ENCODE measurements at regions not wholly inside any gene's neighbourhood (a gene's known extent, or its start where the extent isn't known, plus 50 kb on each side); places are given as distances from the start of the nearest gene placed in this dataset.
"Not testable (repeated sequence)": the region's sequence is repeated elsewhere in the genome, so short reads cannot be mapped to it uniquely, and the experiment has no call there.

- Mint-ChIP-seq H3K27ac (ENCODE audit: unreplicated experiment) (no peak overlapping the region), H3K9me3 (peaks cover 4% of the 10 kb centered on the region), H3K4me3 (no peak overlapping the region), H3K27me3 (ENCODE audit: low read depth) (no peaks in the 10 kb centered on the region), H3K36me3 (ENCODE audit: low read depth) (no peaks in the 10 kb centered on the region), H3K4me1 (peaks cover 6% of the 10 kb centered on the region)
- DNase-seq (ENCODE audit: low read depth, low spot score), result no peak
- TF ChIP-seq CTCF (conservative IDR thresholded peaks at IDR 0.05), result no peak
Observed at GRCh38 chr20:57108742-57109570, 157.5 kb downstream of the BMP7 start.

GRCh38 chr20:57109571-57109953, 156.9 kb downstream of the BMP7 start:
- Mint-ChIP-seq H3K27me3 (ENCODE audit: low read depth) (no peaks in the 10 kb centered on the region), H3K9me3 (peaks cover 6% of the 10 kb centered on the region), H3K27ac (ENCODE audit: unreplicated experiment) (peak overlapping the region; percentile 19), H3K36me3 (ENCODE audit: low read depth) (no peaks in the 10 kb centered on the region), H3K4me3 (no peak overlapping the region), H3K4me1 (peaks cover 6% of the 10 kb centered on the region)
- no peak for DNase-seq (ENCODE audit: low read depth, low spot score)
- no peak for TF ChIP-seq CTCF (conservative IDR thresholded peaks at IDR 0.05)

GRCh38 chr20:57110121-57111027, 156.1 kb downstream of the BMP7 start:
- H3K27me3 Mint-ChIP-seq (ENCODE audit: low read depth); H3K4me3 Mint-ChIP-seq; H3K9me3 Mint-ChIP-seq; DNase-seq (ENCODE audit: low read depth, low spot score); H3K36me3 Mint-ChIP-seq (ENCODE audit: low read depth); H3K4me1 Mint-ChIP-seq; H3K27ac Mint-ChIP-seq (ENCODE audit: unreplicated experiment): not testable (repeated sequence)

- TF ChIP-seq CTCF (conservative IDR thresholded peaks at IDR 0.05), result no peak
- H3K4me1 Mint-ChIP-seq, result peaks cover 6% of the 10 kb centered on the region
- H3K36me3 Mint-ChIP-seq (ENCODE audit: low read depth), result no peaks in the 10 kb centered on the region
- H3K27ac Mint-ChIP-seq (ENCODE audit: unreplicated experiment), result no peak overlapping the region
- no peak overlapping the region for H3K4me3 Mint-ChIP-seq
- no peaks in the 10 kb centered on the region for H3K27me3 Mint-ChIP-seq (ENCODE audit: low read depth)
- no peak for DNase-seq (ENCODE audit: low read depth, low spot score)
- peaks cover 6% of the 10 kb centered on the region for H3K9me3 Mint-ChIP-seq
Observed at GRCh38 chr20:57111028-57111373, 155.4 kb downstream of the BMP7 start.

- no peak for DNase-seq (ENCODE audit: low read depth, low spot score)
- H3K4me3 Mint-ChIP-seq, result no peak overlapping the region
- H3K9me3 Mint-ChIP-seq, result peaks cover 6% of the 10 kb centered on the region
- no peak for TF ChIP-seq CTCF (conservative IDR thresholded peaks at IDR 0.05)
- peaks cover 6% of the 10 kb centered on the region for H3K4me1 Mint-ChIP-seq
- H3K27ac Mint-ChIP-seq (ENCODE audit: unreplicated experiment), result no peak overlapping the region
- peaks cover 4% of the 10 kb centered on the region for H3K27me3 Mint-ChIP-seq (ENCODE audit: low read depth)
- H3K36me3 Mint-ChIP-seq (ENCODE audit: low read depth), result no peaks in the 10 kb centered on the region
Observed at GRCh38 chr20:57112448-57112847, 154.0 kb downstream of the BMP7 start.
